ENCODE measurements at regions not wholly inside any gene's neighbourhood (a gene's known extent, or its start where the extent isn't known, plus 50 kb on each side); places are given as distances from the start of the nearest gene placed in this dataset.

DNA sequence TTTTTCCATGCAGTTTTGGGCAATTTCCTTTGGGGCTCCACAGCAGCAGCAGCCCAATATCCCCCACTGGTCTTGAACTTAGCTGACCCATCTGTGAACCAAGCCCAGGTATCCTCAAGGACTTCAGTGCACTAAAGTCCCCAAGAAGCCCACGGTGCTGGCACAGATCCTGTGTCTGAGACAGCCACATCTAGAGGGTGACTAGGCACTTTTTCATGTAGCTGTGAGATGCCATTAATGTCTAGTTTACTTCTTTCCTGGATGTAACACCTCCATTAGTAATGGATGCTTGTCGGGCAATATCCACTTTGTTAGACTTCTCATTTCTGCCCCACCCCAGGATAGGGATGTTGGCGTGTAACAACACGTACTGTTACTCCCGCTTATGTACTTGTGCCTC is 117.9 kb downstream of the GPCPD1 start:
- no peak overlapping the region for H3K27ac Mint-ChIP-seq (ENCODE audit: unreplicated experiment)
- no peak overlapping the region for H3K4me3 Mint-ChIP-seq (ENCODE audit: unreplicated experiment)
- H3K4me1 Mint-ChIP-seq (ENCODE audit: low read depth, unreplicated experiment), result no peaks in the 10 kb centered on the region
- H3K36me3 Mint-ChIP-seq (ENCODE audit: unreplicated experiment), result peaks cover 4% of the 10 kb centered on the region
- DNase-seq, result no peak
- peaks cover 3% of the 10 kb centered on the region for H3K9me3 Mint-ChIP-seq (ENCODE audit: unreplicated experiment)
- no peaks in the 10 kb centered on the region for H3K27me3 Mint-ChIP-seq (ENCODE audit: unreplicated experiment)
- TF ChIP-seq, protein P1, sequence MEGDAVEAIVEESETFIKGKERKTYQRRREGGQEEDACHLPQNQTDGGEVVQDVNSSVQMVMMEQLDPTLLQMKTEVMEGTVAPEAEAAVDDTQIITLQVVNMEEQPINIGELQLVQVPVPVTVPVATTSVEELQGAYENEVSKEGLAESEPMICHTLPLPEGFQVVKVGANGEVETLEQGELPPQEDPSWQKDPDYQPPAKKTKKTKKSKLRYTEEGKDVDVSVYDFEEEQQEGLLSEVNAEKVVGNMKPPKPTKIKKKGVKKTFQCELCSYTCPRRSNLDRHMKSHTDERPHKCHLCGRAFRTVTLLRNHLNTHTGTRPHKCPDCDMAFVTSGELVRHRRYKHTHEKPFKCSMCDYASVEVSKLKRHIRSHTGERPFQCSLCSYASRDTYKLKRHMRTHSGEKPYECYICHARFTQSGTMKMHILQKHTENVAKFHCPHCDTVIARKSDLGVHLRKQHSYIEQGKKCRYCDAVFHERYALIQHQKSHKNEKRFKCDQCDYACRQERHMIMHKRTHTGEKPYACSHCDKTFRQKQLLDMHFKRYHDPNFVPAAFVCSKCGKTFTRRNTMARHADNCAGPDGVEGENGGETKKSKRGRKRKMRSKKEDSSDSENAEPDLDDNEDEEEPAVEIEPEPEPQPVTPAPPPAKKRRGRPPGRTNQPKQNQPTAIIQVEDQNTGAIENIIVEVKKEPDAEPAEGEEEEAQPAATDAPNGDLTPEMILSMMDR (IDR thresholded peaks at IDR 0.05; ENCODE audit: partially characterized antibody, unreplicated experiment), result no peak

DNA sequence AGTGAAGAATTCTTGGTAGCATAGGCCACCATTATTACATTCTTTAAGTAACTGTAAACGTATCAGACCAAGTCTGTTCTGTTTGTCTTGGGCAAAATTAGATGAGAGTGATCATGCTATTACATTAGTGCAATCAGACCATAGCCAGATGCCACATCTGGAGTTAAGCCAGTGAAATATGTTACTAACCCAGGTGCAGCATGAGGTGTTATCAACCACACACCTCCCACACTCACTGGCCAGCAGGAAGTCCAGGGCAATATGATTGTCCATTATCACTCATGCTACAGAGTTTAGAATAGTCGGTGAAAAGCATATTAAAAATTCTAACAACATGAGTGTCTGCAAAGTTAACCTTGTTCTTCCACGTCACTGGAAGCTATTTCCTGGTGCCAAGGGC is 119.4 kb downstream of the GPCPD1 start:
- Mint-ChIP-seq H3K27ac (ENCODE audit: unreplicated experiment) (no peak overlapping the region), H3K36me3 (ENCODE audit: unreplicated experiment) (peaks cover 4% of the 10 kb centered on the region), H3K9me3 (ENCODE audit: unreplicated experiment) (peaks cover 5% of the 10 kb centered on the region), H3K4me3 (ENCODE audit: unreplicated experiment) (no peak overlapping the region), H3K4me1 (ENCODE audit: low read depth, unreplicated experiment) (no peaks in the 10 kb centered on the region), H3K27me3 (ENCODE audit: unreplicated experiment) (peaks cover 3% of the 10 kb centered on the region)
- no peak for DNase-seq
- TF ChIP-seq, protein P1 (IDR thresholded peaks at IDR 0.05; ENCODE audit: partially characterized antibody, unreplicated experiment), result no peak

DNA sequence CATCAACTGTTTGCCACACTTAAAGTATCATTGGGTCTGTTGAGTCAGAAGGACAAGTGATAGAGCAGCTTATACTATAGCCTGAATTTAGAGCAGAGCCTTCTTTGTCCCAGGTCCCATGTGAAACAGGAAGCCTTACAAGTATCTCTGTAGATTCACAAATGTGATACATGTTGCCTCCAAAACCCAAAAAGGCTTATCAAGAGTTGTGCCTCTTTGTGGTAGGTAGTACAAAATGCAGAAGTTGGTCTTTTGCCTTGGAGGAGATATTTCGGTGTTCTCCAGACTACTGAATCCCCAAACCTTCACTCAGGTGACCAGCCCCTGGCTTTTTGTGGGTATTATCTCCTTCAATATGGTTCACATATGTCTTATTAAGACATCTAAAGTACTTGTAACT is 121.2 kb downstream of the GPCPD1 start:
- TF ChIP-seq, protein P1 (IDR thresholded peaks at IDR 0.05; ENCODE audit: partially characterized antibody, unreplicated experiment), result no peak
- Mint-ChIP-seq H3K9me3 (ENCODE audit: unreplicated experiment) (peaks cover 3% of the 10 kb centered on the region), H3K36me3 (ENCODE audit: unreplicated experiment) (peaks cover under 1% of the 10 kb centered on the region), H3K4me1 (ENCODE audit: low read depth, unreplicated experiment) (no peaks in the 10 kb centered on the region), H3K27me3 (ENCODE audit: unreplicated experiment) (peaks cover 4% of the 10 kb centered on the region), H3K4me3 (ENCODE audit: unreplicated experiment) (no peak overlapping the region), H3K27ac (ENCODE audit: unreplicated experiment) (no peak overlapping the region)
- DNase-seq, result no peak

DNA sequence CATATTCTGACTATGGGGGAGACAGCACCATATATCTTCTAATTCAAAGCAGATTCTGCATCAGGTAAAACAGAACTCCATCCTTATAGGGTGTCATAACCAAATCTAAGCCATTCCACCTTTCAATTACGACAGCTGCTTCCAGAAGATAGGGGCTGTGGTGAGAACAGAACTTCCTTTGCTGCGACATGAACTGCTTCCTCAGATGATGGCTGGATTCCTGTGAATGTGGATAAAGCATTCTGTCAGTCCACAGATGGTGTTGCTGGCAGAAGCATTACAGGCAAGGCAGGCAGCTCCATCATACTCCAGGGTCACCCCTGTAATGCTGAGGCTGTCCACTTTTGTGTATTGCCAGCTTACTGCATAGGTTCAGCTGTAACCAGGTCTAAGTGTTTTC is 122.0 kb downstream of the GPCPD1 start:
- TF ChIP-seq, protein P1 (IDR thresholded peaks at IDR 0.05; ENCODE audit: partially characterized antibody, unreplicated experiment), result no peak
- Mint-ChIP-seq H3K9me3 (ENCODE audit: unreplicated experiment) (peaks cover 2% of the 10 kb centered on the region), H3K36me3 (ENCODE audit: unreplicated experiment) (no peaks in the 10 kb centered on the region), H3K27ac (ENCODE audit: unreplicated experiment) (no peak overlapping the region), H3K4me3 (ENCODE audit: unreplicated experiment) (no peak overlapping the region), H3K27me3 (ENCODE audit: unreplicated experiment) (peaks cover 4% of the 10 kb centered on the region), H3K4me1 (ENCODE audit: low read depth, unreplicated experiment) (no peaks in the 10 kb centered on the region)
- no peak for DNase-seq

DNA sequence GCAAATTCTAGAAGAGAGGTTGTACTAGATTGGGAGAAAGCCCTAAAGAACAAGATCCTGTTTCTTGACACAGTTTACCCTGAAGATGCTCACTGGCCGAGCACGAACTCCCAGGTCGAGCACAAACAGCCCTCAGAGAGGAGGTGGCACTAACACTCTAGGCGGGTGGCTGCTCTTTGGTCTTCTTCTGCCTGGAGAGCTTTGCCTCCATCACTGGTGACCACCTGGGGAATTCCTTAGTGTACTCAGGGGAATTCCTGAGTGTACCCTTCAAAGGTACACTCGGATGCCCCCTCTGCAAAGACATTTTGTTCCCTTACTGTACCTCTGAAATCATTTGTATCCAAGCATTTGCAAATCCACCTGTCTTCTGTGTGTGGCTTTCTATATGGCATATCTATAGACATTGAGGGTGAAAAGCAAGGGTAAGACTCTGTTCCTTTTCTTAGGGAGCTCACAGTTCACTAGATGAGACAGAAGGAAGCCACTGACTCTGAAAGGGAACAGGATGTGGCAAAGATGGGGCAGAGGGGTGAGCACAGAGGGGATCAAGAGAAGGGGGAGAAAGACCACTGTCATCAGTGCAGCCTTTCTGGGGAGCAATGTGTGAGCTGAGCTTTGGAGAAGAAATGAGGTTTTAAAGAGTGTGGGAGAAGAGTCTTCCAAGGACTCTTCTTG is 124.3 kb downstream of the GPCPD1 start:
- H3K9me3 Mint-ChIP-seq (ENCODE audit: unreplicated experiment), result peaks cover 2% of the 10 kb centered on the region
- peaks cover 4% of the 10 kb centered on the region for H3K27me3 Mint-ChIP-seq (ENCODE audit: unreplicated experiment)
- H3K4me1 Mint-ChIP-seq (ENCODE audit: low read depth, unreplicated experiment), result peaks cover 2% of the 10 kb centered on the region
- no peak overlapping the region for H3K27ac Mint-ChIP-seq (ENCODE audit: unreplicated experiment)
- H3K4me3 Mint-ChIP-seq (ENCODE audit: unreplicated experiment), result no peak overlapping the region
- no peak for DNase-seq
- H3K36me3 Mint-ChIP-seq (ENCODE audit: unreplicated experiment), result no peaks in the 10 kb centered on the region
- TF ChIP-seq, protein P1 (IDR thresholded peaks at IDR 0.05; ENCODE audit: partially characterized antibody, unreplicated experiment), result no peak

Data from glutamatergic neuron (in vitro differentiated cells).